ENCODE measurements at regions not wholly inside any gene's neighbourhood (a gene's known extent, or its start where the extent isn't known, plus 50 kb on each side); places are given as distances from the start of the nearest gene placed in this dataset.

GRCh38 chr9:29199975-29200374, 1626.7 kb upstream of the C9orf72 start:
- no peak overlapping the region for H2AFZ ChIP-seq (ENCODE audit: low read depth, low read length, poor library complexity, severe bottlenecking)
- CTCF ChIA-PET, result no interaction called here
- no peak overlapping the region for H3K4me3 ChIP-seq (replicated peaks in 1 of 2; ENCODE audit: low read depth in 1 of 2, low read length in 2 of 2)
- RAD21 ChIA-PET (ENCODE audit: low non-redundant PET in 1 of 2, low total read pairs in 2 of 2, uncharacterized antibody in 2 of 2, unreplicated experiment in 2 of 2), result no interaction called here
- no peaks in the 10 kb centered on the region for H3K4me1 ChIP-seq (ENCODE audit: control insufficient read depth in 1 of 2, insufficient read depth in 2 of 2, low read length in 2 of 2)
- H3K27me3 ChIP-seq (ENCODE audit: insufficient read depth, low read length), result no peaks in the 10 kb centered on the region
- no peaks in the 10 kb centered on the region for H3K9me3 ChIP-seq (ENCODE audit: control insufficient read depth in 1 of 2, insufficient read depth in 1 of 2, low read depth in 1 of 2, low read length in 2 of 2)
- POLR2A ChIA-PET, result no interaction called here
- H3K36me3 ChIP-seq (ENCODE audit: control insufficient read depth in 1 of 2, insufficient read depth in 2 of 2, low read length in 2 of 2), result no peaks in the 10 kb centered on the region
- TF ChIP-seq EGR1 (IDR thresholded peaks at IDR 0.05; ENCODE audit: low read depth) (no peak), EZH2 (IDR thresholded peaks at IDR 0.05) (no peak), ZFX (IDR thresholded peaks at IDR 0.05) (no peak), SIN3A (IDR thresholded peaks at IDR 0.05; ENCODE audit: low read depth) (no peak), MAX (IDR thresholded peaks at IDR 0.05) (no peak), ATF3 (IDR thresholded peaks at IDR 0.05) (no peak), YY1 (IDR thresholded peaks at IDR 0.05; ENCODE audit: extremely low read depth, insufficient replicate concordance, low read depth, low read length) (no peak), POLR2AphosphoS5 (IDR thresholded peaks at IDR 0.05; ENCODE audit: low read depth, low read length) (no peak), POLR2A (IDR thresholded peaks at IDR 0.05; ENCODE audit: borderline replicate concordance, extremely low read depth, insufficient read depth, insufficient read length) (no peak), CBX3 (IDR thresholded peaks at IDR 0.05; ENCODE audit: low read depth) (no peak), CTCF (IDR thresholded peaks at IDR 0.05 in 2 of 3, conservative IDR thresholded peaks at IDR 0.05 in 1 of 3; ENCODE audit: borderline replicate concordance in 1 of 3, insufficient read depth in 1 of 3, low read depth in 2 of 3, low read length in 2 of 3) (no peak), ELF1 (IDR thresholded peaks at IDR 0.05; ENCODE audit: borderline replicate concordance, low read depth) (no peak), FOSL1 (IDR thresholded peaks at IDR 0.05; ENCODE audit: low read depth) (no peak), SRF (IDR thresholded peaks at IDR 0.05; ENCODE audit: low read depth) (no peak), SP1 (IDR thresholded peaks at IDR 0.05; ENCODE audit: low read depth) (no peak), EZH2phosphoT487 (IDR thresholded peaks at IDR 0.05; ENCODE audit: borderline replicate concordance) (no peak), RAD21 (IDR thresholded peaks at IDR 0.05; ENCODE audit: low read depth) (no peak), REST (IDR thresholded peaks at IDR 0.05; ENCODE audit: low read depth) (no peak), JUND (IDR thresholded peaks at IDR 0.05) (no peak), CEBPB (IDR thresholded peaks at IDR 0.05; ENCODE audit: low read depth) (no peak)
- no peak for ATAC-seq
- no peak for DNase-seq (ENCODE audit: low read depth, low spot score)
- no peak overlapping the region for H3K9ac ChIP-seq (ENCODE audit: low read length)
- no peak overlapping the region for H3K27ac ChIP-seq (ENCODE audit: low read depth, low read length)
- no peaks in the 10 kb centered on the region for H4K20me1 ChIP-seq (ENCODE audit: insufficient read depth)
- H3K9me2 ChIP-seq (ENCODE audit: insufficient read depth), result no peaks in the 10 kb centered on the region
- no peaks in the 10 kb centered on the region for H3K79me2 ChIP-seq (ENCODE audit: insufficient read depth, low read length)
- BruUV-seq (replicated peaks), result no TSS peak
- no peak overlapping the region for H3K4me2 ChIP-seq (ENCODE audit: low read length)
- intact Hi-C loops (cut with micrococcal nuclease), result no loop called here
